ENCODE measurements at regions not wholly inside any gene's neighbourhood (a gene's known extent, or its start where the extent isn't known, plus 50 kb on each side); places are given as distances from the start of the nearest gene placed in this dataset.

GRCh38 chr7:57653262-57653830 lies 203.4 kb downstream of the ZNF716 start:
- no peak overlapping the region for H2BK120ac ChIP-seq (ENCODE audit: low read depth, low read length)
- in situ Hi-C loops (cut with MboI; ENCODE audit: low sequenced_read_pairs): loop anchor here (25.0 kb wide), 1 partner anchor 159 kb away; no protein-coding TSS in a partner anchor
- BruUV-seq (replicated peaks): no TSS peak
- no peak overlapping the region for H3K23ac ChIP-seq (ENCODE audit: low read depth, low read length)
- H2AK5ac ChIP-seq (ENCODE audit: low read depth, low read length): no peak overlapping the region
- H4K5ac ChIP-seq (ENCODE audit: low read depth, low read length): no peak overlapping the region
- no peak for DNase-seq
- H3K9ac ChIP-seq (ENCODE audit: low read depth, low read length): no peak overlapping the region
- no peak overlapping the region for H4K91ac ChIP-seq (ENCODE audit: insufficient read depth, low read depth, low read length)
- H2AK9ac ChIP-seq (replicated peaks; ENCODE audit: low read depth, low read length, poor library complexity): no peak overlapping the region
- no peaks in the 10 kb centered on the region for H3K36me3 ChIP-seq (ENCODE audit: control insufficient read depth, insufficient read depth, low read length)
- no peaks in the 10 kb centered on the region for H4K20me1 ChIP-seq (ENCODE audit: insufficient read depth, low read length)
- intact Hi-C loops (cut with micrococcal nuclease): no loop called here
- H4K8ac ChIP-seq (ENCODE audit: low read depth in 2 of 2, low read length in 2 of 2): no peak overlapping the region
- no peaks in the 10 kb centered on the region for H3K79me1 ChIP-seq (ENCODE audit: low read depth in 1 of 2, low read length in 2 of 2)
- H3K14ac ChIP-seq (replicated peaks; ENCODE audit: low read depth, low read length): no peak overlapping the region
- no peak overlapping the region for H3K4me2 ChIP-seq (ENCODE audit: low read depth, low read length)
- POLR2A ChIA-PET (ENCODE audit: unreplicated experiment): no interaction called here
- H3K4me1 ChIP-seq (ENCODE audit: control insufficient read depth, insufficient read depth, low read length): no peaks in the 10 kb centered on the region
- no peaks in the 10 kb centered on the region for H3K9me1 ChIP-seq (ENCODE audit: insufficient read depth, low read length)
- dilution Hi-C loops (cut with HindIII; ENCODE audit: low sequenced_read_pairs, unreplicated experiment): no loop called here
- WGBS, 2 experiments (ENCODE audit: extremely low coverage in 2 of 2, insufficient read length in 1 of 2): 78% methylated on average over 19 of the region's 36 CpGs; no CpG with 5 or more reads in 1 of the 2 experiments
- H3K27ac ChIP-seq (ENCODE audit: insufficient read depth, low read length): no peak overlapping the region
- CTCF ChIA-PET: no interaction called here
- H3K4ac ChIP-seq (ENCODE audit: low read depth, low read length): no peak overlapping the region
- H2BK20ac ChIP-seq (ENCODE audit: low read depth, low read length): no peak overlapping the region
- no peak overlapping the region for H3K18ac ChIP-seq (ENCODE audit: low read depth, low read length)
- no peak overlapping the region for H3K4me3 ChIP-seq (ENCODE audit: insufficient read depth, low read depth, low read length)
- TF ChIP-seq CEBPB (IDR thresholded peaks at IDR 0.05; ENCODE audit: low read depth, low read length) (no peak), MAZ (IDR thresholded peaks at IDR 0.05; ENCODE audit: borderline replicate concordance, low read depth, low read length) (no peak), ELK1 (IDR thresholded peaks at IDR 0.05; ENCODE audit: borderline replicate concordance, low read depth, low read length) (no peak), RFX5 (IDR thresholded peaks at IDR 0.05; ENCODE audit: low read depth, low read length) (no peak), USF2 (IDR thresholded peaks at IDR 0.05; ENCODE audit: low read depth, low read length) (no peak), RAD21 (IDR thresholded peaks at IDR 0.05; ENCODE audit: low read length) (no peak), CTCF (conservative IDR thresholded peaks at IDR 0.05; ENCODE audit: low read depth, low read length) (no peak), POLR2A (IDR thresholded peaks at IDR 0.05; ENCODE audit: low read depth, low read length) (no peak), NFE2L2 (IDR thresholded peaks at IDR 0.05; ENCODE audit: low read depth, low read length) (no peak), MAFK (IDR thresholded peaks at IDR 0.05; ENCODE audit: low read depth, low read length) (no peak), RCOR1 (IDR thresholded peaks at IDR 0.05; ENCODE audit: insufficient replicate concordance, low read length) (no peak), MXI1 (IDR thresholded peaks at IDR 0.05; ENCODE audit: borderline replicate concordance, low read depth, low read length) (no peak), BHLHE40 (IDR thresholded peaks at IDR 0.05; ENCODE audit: low read depth, low read length) (no peak), SMC3 (IDR thresholded peaks at IDR 0.05; ENCODE audit: low read depth, low read length) (no peak), CHD1 (IDR thresholded peaks at IDR 0.05; ENCODE audit: low read depth, low read length) (no peak), FOS (IDR thresholded peaks at IDR 0.05; ENCODE audit: low read depth, low read length) (no peak)
- no peak overlapping the region for H3K56ac ChIP-seq (ENCODE audit: extremely low read depth, insufficient read depth, low read length)
- H2BK15ac ChIP-seq (ENCODE audit: low read depth, low read length): no peak overlapping the region
- no peaks in the 10 kb centered on the region for H3K27me3 ChIP-seq (ENCODE audit: control insufficient read depth, insufficient read depth, low read length)
- H3K9me3 ChIP-seq (ENCODE audit: control insufficient read depth, insufficient read depth, low read length): peaks cover 59% of the 10 kb centered on the region
- no peak overlapping the region for H2BK5ac ChIP-seq (ENCODE audit: low read depth, low read length, poor library complexity, severe bottlenecking)
- no peak for ATAC-seq (ENCODE audit: low read depth)
- H2AFZ ChIP-seq (replicated peaks; ENCODE audit: low read length, poor library complexity): no peak overlapping the region

All from IMR-90 (cell line).